BLaER1 (cell line): ENCODE measurements at regions not wholly inside any gene's neighbourhood (a gene's known extent, or its start where the extent isn't known, plus 50 kb on each side); places are given as distances from the start of the nearest gene placed in this dataset.
"Not testable (repeated sequence)": the region's sequence is repeated elsewhere in the genome, so short reads cannot be mapped to it uniquely, and the experiment has no call there.

Source experiments
- H3K27ac ChIP-seq: shearing (Covaris generic); formaldehyde crosslinking; 2 replicates; pipeline ENCODE4 v1.8.1; 2022
- H3K27me3 ChIP-seq: shearing (Covaris generic); formaldehyde crosslinking; 2 replicates; pipeline ENCODE4 v1.8.1; 2022
- H3K36me3 ChIP-seq: shearing (Covaris generic); formaldehyde crosslinking; 2 replicates; pipeline ENCODE4 v1.8.1; 2022
- H3K4me1 ChIP-seq: shearing (Covaris generic); formaldehyde crosslinking; 2 replicates; pipeline ENCODE4 v1.8.1; 2022
- H3K4me2 ChIP-seq: shearing (Covaris generic); formaldehyde crosslinking; 2 replicates; pipeline ENCODE4 v1.8.1; 2022
- H3K4me3 ChIP-seq: shearing (Covaris generic); formaldehyde crosslinking; 2 replicates; pipeline ENCODE4 v1.8.1; 2022
- H3K9ac ChIP-seq: shearing (Covaris generic); formaldehyde crosslinking; 2 replicates; pipeline ENCODE4 v1.8.1; 2022
- H3K9me3 ChIP-seq: shearing (Covaris generic); formaldehyde crosslinking; 2 replicates; pipeline ENCODE4 v1.8.1; 2022
- H4K20me1 ChIP-seq: shearing (Covaris generic); formaldehyde crosslinking; 2 replicates; pipeline ENCODE4 v1.8.1; 2022
- Cebpa-rat ChIP-seq: shearing (Covaris generic); IDR thresholded peaks from 2 replicates; pipeline ENCODE4 v1.8.1; 2022

DNA sequence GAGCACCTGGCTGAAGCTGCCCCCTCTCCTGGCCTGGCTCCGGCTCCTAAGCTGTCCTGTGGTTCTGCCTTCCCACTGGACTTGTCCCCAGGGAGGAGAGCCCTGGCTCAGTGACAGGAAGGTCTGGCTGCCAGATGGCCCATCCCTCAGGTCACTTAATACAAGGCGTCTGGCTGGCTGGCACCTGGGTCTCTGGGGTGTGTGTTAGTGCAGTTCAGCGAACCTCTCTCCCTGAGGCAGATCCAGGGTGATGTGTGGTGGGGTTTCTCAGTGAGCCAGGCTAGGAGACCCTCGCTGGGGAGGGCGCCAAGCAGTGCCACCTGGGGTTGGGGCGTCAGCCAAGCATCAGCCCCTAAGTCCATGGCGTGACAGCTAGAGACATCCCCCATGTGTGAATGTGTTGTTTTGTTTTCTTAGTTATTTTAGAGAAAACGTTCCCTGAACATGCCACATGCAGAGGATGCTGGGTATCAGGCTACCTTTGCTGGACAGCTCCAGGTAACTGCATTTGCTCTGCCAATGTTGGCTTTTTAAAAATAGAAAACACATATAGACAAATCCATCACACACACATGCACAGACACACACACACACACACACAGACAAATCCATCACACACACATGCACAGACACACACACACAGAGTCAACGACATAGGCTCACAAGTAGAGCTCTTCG is 56.4 kb upstream of the LRPAP1 start:
- not testable (repeated sequence) for H3K4me3 ChIP-seq, H3K4me2 ChIP-seq, H4K20me1 ChIP-seq, H3K36me3 ChIP-seq, H3K9ac ChIP-seq, H3K27ac ChIP-seq, H3K27me3 ChIP-seq, H3K9me3 ChIP-seq
- peaks cover 11% of the 10 kb centered on the region; the same call in 1 of the 2 replicates for H3K4me1 ChIP-seq

DNA sequence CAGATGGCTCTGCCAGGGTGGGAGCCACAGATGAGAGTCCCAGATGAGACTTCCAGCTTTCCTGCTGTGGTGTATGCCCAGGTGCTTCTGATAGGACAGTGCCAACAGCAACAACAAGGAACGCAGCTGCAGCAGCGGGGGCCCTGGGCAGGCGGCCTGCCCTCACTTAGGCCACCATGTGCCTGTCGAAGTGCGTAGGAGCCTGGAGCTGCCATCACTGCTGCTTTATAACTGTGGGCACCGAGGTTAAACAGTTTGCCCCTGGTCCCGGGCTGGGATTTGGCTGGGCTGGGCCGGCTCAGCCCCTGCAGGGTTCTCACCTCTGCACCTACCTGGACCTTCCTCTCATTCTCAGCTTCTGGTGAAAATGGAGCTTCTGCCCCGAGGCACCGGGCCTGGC is 54.4 kb upstream of the LRPAP1 start:
- H3K9me3 ChIP-seq, H3K36me3 ChIP-seq, H3K27me3 ChIP-seq, H3K4me2 ChIP-seq, H4K20me1 ChIP-seq, H3K27ac ChIP-seq, H3K4me3 ChIP-seq, H3K9ac ChIP-seq: not testable (repeated sequence)
- H3K4me1 ChIP-seq: peaks cover 11% of the 10 kb centered on the region; the same call in 1 of the 2 replicates

- not testable (repeated sequence) for H3K9me3 ChIP-seq, H4K20me1 ChIP-seq, H3K9ac ChIP-seq, H3K4me2 ChIP-seq, H3K4me1 ChIP-seq, H3K27ac ChIP-seq, H3K27me3 ChIP-seq, H3K4me3 ChIP-seq, H3K36me3 ChIP-seq
Observed at GRCh38 chr4:3585567-3585966, 53.3 kb upstream of the LRPAP1 start.

GRCh38 chr4:3582091-3582475 is 49.9 kb upstream of the LRPAP1 start:
- no peaks in the 10 kb centered on the region for H3K9me3 ChIP-seq
- no peaks in the 10 kb centered on the region for H3K4me1 ChIP-seq
- H3K4me3 ChIP-seq: no peak overlapping the region
- no peaks in the 10 kb centered on the region for H3K36me3 ChIP-seq
- H3K9ac ChIP-seq: no peak overlapping the region
- no peak overlapping the region for H3K4me2 ChIP-seq
- no peaks in the 10 kb centered on the region for H3K27me3 ChIP-seq
- TF ChIP-seq Cebpa-rat: no peak
- no peak overlapping the region for H3K27ac ChIP-seq
- H4K20me1 ChIP-seq: no peaks in the 10 kb centered on the region
